GM13976 (cell line): ENCODE measurements at regions not wholly inside any gene's neighbourhood (a gene's known extent, or its start where the extent isn't known, plus 50 kb on each side); places are given as distances from the start of the nearest gene placed in this dataset.

Source experiments
- DNase-seq: peaks from one replicate; pipeline ENCODE4 v3.0.0; 2012; ENCODE audit warnings: low spot score
- CTCF ChIP-seq: IDR thresholded peaks from 2 replicates; pipeline ENCODE4 v1.5.1; 2012; ENCODE audit warnings: borderline replicate concordance, mild to moderate bottlenecking; ENCODE audit not compliant: insufficient read depth; ENCODE audit errors: extremely low read depth, missing control alignments, control extremely low read depth
- in situ Hi-C: fragments of 300-500 bp; cut with MboI; formaldehyde crosslinking; loops from one replicate; pipeline ENCODE4 v1.12.0; 2022; ENCODE audit warnings: low sequenced_read_pairs, mixed read lengths, inconsistent platforms; ENCODE audit not compliant: unreplicated experiment

GRCh38 chr11:109073032-109073822 lies 348.8 kb upstream of the C11orf87 start:
- DNase-seq = no peak
- in situ Hi-C loops = no loop called here
- no peak for TF ChIP-seq CTCF

- DNase-seq = no peak
- no peak for TF ChIP-seq CTCF
- in situ Hi-C loops = no loop called here
Measured at GRCh38 chr11:109075976-109076375, 346.0 kb upstream of the C11orf87 start.

GRCh38 chr11:109076870-109077269 lies 345.1 kb upstream of the C11orf87 start:
- in situ Hi-C loops = no loop called here
- no peak for TF ChIP-seq CTCF
- no peak for DNase-seq

- no peak for TF ChIP-seq CTCF
- DNase-seq = no peak
- in situ Hi-C loops = no loop called here
Measured at GRCh38 chr11:109077291-109077920, 344.6 kb upstream of the C11orf87 start.

- no peak for TF ChIP-seq CTCF
- in situ Hi-C loops = no loop called here
- no peak for DNase-seq
Measured at GRCh38 chr11:109085708-109086373, 336.1 kb upstream of the C11orf87 start.

GRCh38 chr11:109086931-109087330 lies 335.1 kb upstream of the C11orf87 start:
- in situ Hi-C loops = no loop called here
- TF ChIP-seq CTCF = no peak
- DNase-seq = no peak
